Stimulated activated CD4-positive, alpha-beta T cell treated with anti-CD3 and anti-CD28 coated beads, Interleukin-2, amount 100 ng/mL, for 24 hours (primary cell): ENCODE measurements at regions not wholly inside any gene's neighbourhood (a gene's known extent, or its start where the extent isn't known, plus 50 kb on each side); places are given as distances from the start of the nearest gene placed in this dataset.
"Not testable (repeated sequence)": the region's sequence is repeated elsewhere in the genome, so short reads cannot be mapped to it uniquely, and the experiment has no call there.

Experiments used
- DNase-seq, 2 donors: peaks; one replicate each; pipeline ENCODE4 v3.0.0-alpha.2; 2020

DNA sequence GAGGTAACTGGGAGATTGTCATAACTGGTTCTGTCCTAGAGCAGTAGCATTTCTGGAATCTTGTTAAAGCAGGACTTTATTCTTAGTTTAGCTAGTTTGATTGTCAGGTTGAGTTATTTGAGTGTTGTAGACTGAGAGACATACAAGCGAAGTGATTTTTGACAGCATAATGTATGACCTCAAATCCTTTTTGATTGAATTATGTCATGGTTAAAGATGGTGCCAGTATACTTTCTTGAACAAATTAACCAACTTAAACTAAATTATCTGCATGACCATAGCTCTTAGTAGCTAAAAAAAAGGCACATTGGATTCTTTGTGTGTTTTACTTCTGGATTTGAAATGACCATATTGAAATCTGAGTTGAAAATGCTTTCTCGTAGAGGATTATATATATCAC lies 626.6 kb downstream of the TMTC2 start:
- DNase-seq, result no peak

DNA sequence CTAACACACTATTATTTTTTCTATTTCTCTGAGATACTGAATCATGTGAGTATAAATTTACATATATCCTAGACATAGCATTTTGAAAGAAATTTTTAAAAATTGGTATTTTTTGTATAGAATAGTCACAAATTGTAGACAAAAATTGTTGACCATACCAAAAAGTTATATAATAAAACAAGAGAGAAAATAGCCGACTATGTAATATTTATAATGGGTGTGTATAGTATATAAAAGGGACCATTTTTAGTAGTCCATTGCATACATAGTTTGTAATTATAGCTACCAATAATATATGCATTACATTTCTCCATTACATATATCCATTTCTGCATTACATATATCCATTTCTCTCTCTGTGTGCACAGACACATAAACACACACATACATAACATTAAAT lies 590.2 kb downstream of the TMTC2 start:
- DNase-seq, result no peak

DNA sequence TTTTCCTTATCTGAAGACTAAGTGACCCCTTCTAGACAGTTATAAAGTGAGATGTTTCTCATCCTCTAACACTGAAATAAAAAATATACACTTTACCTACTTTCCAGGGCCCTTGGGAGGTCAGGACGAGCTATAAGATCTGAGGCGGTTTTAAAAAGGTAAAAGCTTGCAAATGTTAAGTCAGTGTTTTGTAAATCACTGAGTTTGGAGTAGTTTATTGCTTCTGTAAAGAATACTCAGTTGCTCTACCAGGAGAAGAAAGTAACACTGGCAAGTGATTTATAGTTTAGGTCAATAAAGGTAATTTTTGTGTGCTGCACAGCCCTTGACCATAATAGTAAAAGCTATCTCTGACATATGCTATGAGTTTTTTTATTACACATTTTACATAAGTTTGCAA lies 584.5 kb downstream of the TMTC2 start:
- no peak for DNase-seq

- no peak for DNase-seq
Observed at GRCh38 chr12:83265808-83266207, 579.1 kb downstream of the TMTC2 start.

- DNase-seq, result no peak
Observed at GRCh38 chr12:83261998-83262397, 575.3 kb downstream of the TMTC2 start.

DNA sequence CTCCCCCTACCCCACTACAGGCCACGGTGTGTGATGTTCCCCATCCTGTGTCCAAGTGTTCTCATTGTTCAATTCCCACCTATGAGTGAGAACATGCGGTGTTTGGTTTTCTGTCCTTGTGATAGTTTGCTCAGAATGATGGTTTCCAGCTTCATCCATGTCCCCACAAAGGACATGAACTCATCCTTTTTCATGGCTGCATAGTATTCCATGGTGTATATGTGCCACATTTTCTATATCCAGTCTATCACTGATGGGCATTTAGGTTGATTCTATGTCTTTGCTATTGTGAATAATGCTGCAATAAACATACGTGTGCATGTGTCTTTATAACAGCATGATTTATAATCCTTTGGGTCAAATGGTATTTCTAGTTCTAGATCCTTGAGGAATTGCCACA lies 573.4 kb downstream of the TMTC2 start:
- not testable (repeated sequence) for DNase-seq

GRCh38 chr12:83257726-83258125 lies 571.0 kb downstream of the TMTC2 start:
- no peak for DNase-seq

DNA sequence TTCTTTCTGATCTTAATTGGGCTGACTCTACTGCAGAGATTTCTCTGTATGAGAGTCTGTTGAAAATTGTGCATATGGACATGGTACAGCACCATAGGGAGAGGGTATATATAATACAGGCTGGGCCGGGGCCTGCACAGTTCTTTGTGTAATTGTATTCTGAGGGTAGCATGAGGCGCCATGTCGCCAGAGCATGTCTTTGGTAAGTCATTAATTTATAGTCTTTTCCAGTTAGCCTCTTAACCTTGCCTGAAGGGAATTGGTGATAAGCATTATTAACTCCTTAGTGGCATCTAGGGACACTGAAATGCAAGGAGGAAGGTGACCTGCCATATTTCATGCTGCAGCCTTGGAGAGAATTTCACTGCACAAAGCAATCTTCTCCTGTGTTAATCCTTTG lies 569.9 kb downstream of the TMTC2 start:
- DNase-seq, result no peak

DNA sequence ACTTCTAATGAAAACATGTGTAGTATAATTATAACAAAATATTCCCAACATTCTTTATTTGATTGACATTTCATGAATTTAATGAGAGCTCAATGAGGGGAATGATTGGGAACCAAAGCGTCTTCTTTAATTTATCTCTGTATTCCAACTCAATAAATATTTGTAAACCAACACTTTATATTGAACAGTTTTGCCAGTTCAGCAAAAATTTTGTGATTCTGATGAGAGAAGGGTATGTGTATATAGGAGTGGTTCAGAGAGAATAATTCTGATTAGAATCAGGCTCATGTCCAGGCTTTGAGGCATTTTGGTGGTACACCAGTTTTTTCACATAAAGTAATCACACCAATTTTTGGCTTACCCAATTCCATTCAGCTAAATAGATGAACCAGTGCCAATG lies 564.2 kb downstream of the TMTC2 start:
- no peak for DNase-seq

DNA sequence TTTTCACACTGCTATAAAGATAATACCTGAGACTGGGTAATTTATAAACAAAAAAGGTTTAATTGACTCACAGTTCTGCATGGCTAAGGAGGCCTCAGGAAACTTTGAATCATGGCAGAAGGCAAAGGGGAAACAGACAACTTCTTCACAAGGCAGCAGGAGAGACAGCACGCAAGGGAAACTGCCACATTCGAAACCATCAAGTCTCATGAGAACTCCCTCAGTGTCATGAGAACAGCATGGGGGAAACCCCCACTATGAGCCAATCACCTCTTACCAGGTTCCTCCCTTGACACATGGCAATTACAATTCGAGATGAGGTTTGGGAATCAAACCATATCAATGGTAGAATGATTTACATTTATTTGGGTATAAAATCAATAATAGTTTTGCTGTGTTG lies 558.5 kb downstream of the TMTC2 start:
- DNase-seq, result no peak

DNA sequence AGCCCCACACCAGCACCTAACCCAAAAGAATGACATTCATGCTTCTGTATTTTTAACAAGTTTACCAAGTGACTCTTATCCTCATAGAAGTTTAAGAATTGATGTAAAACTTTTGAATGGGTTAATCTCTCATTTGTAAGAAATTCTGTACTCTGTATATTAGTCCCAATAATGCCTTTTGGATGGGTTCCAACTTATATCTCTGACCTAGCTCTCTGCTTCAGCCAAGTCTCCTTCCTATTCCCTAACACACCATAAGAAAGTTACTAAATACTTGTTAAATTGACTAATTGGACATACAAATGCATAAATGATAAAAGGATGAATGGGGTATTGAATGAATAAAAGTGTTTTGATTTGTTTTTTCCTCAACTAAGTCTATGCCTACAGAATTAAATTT lies 557.3 kb downstream of the TMTC2 start:
- no peak for DNase-seq

- DNase-seq, result not testable (repeated sequence)
Observed at GRCh38 chr12:83233987-83234386, 547.3 kb downstream of the TMTC2 start.

DNA sequence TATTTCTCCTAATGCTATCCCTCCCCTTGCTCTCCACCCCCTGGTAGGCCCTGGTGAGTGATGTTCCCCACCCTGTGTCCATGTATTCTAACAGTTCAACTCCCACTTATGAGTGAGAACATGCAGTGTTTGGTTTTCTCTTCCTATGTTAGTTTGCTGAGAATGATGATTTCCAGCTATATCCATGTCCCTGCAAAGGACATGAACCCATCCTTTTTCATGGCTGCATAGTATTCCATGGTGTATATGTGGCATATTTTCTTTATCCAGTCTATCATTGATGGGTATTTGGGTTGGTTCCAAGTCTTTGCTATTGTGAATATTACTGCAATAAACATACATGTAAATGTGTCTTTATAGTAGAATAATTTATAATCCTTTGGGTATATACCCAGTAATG lies 540.3 kb downstream of the TMTC2 start:
- not testable (repeated sequence) for DNase-seq

DNA sequence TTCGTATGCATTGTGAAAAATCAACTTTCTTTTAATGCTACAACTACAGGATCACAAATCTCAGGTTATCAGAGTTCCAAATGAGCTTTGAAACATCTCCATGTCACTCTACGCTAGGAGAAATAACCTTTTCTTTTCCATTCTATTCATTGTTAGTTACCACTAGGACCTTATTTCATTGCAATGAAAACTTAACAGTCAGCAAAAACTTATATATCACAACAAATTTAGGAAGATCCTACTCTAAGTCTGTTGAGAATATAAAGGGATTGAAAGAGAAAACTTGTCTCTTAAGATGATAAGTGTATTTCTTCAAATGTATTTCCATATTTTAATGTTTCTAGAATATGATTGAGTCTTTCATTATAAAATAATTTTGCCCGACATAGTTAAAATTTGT lies 539.1 kb downstream of the TMTC2 start:
- no peak for DNase-seq

- DNase-seq, result no peak
Observed at GRCh38 chr12:83224012-83224411, 537.3 kb downstream of the TMTC2 start.

DNA sequence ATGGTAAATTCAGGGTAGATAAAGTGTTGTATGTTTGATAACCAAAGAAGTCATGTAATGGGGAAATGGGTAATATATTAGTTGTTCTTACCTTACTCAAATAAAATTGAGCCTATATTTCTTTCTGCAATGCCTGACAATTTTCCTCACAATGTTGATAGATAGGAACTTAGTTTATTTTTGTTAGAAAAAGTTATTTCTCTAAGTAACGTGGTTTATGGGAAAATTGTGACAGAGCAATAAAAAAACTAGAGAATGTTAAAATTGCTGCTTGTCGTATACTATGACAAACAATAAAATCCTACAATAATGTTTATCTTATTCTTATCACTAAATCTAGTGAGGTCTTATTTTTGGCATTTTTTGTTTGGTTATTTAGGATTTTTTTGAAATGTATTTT lies 534.1 kb downstream of the TMTC2 start:
- no peak for DNase-seq

DNA sequence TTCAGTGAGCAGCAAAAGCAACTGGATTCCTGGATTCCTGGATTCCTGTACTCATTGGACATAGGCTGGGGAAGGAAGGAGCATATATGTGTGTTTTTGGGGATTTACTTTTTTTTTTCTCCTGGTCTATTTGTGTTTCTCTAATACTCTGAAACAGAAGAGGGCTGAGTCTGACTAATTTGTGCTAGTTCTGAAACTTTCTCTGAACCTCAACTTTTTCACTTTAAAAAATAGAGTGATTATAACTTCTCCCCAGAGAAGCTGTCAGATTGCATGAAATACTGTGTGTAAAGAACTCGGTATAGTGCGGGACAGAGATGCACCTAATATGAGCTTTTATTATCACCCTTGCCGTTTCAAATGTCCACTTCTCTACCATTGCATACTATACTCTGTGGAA lies 529.5 kb downstream of the TMTC2 start:
- no peak for DNase-seq

GRCh38 chr12:83214185-83214584 lies 527.5 kb downstream of the TMTC2 start:
- DNase-seq, result no peak

- no peak for DNase-seq
Observed at GRCh38 chr12:83210933-83211332, 524.2 kb downstream of the TMTC2 start.

GRCh38 chr12:83199069-83199468 lies 512.4 kb downstream of the TMTC2 start:
- no peak for DNase-seq

GRCh38 chr12:83198291-83199015 lies 511.7 kb downstream of the TMTC2 start:
- no peak for DNase-seq

DNA sequence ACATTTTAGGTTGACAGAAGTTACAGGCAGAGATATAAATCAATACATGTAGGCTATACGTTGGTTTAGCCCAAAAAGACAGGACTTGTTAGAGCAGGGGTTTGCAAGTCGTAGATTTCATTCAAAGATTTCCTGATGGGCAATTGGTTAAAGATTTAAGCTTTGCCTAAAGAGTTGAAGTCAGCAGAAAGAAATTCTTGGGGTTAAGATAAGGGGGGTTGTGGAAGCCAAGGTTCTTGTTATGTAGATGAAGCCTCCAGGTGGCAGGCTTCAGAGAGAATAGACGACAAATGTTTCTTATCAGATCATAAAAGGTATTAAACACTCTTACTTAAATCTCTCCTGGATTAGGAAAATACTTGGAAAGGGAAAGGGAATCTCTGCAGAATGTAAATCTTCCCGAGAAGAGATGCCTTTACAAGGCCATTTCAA lies 510.8 kb downstream of the TMTC2 start:
- no peak for DNase-seq

- DNase-seq, result no peak
Observed at GRCh38 chr12:83196694-83197350, 510.1 kb downstream of the TMTC2 start.

DNA sequence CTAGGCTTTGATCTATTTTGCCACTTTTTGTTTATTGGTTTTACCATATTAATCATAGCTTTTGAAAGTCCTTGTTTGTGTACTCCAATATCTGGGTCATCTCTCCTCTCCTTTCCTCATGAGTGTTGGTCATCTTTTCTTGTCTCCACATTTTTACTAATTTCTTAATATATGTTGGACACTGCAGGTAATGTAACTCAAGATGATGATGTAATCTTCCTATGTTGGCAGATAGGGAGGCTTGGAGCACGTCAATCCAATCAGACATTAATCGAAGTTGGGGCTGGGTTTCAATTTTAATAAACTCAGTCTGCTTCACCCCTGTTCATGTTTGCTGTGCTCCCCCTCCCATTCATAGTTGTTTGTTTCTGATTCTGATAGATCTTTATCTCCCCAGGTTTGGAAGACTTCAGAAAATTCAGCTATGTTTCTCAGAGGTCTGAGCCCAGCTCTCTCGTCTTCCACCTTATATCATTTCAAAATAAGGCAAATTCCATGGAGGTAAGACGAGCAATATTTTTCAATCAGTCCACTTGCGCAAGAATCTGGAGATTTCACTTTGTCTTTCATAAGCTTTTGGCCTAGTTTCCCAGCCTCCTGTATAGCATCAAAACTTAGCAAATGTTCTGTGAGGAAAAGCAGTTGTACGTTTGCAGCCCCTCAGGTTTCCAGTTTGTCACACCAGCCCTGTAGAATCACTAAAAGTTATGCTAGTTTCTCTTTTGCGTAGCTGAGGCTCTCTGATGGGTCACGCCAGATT lies 504.1 kb downstream of the TMTC2 start:
- no peak for DNase-seq
